PC-3 (cell line): ENCODE measurements at regions not wholly inside any gene's neighbourhood (a gene's known extent, or its start where the extent isn't known, plus 50 kb on each side); places are given as distances from the start of the nearest gene placed in this dataset.

Source experiments
- ATAC-seq: fragments of 200-7000 bp; cut with Tn5 transposase; 2 replicates; pipeline ENCODE4 v1.9.1; 2020; ENCODE audit warnings: mild to moderate bottlenecking, moderate library complexity
- BruUV-seq: library from RNA; stranded (reverse); fragments of 400-500 nt; replicated peaks from 2 replicates; lab custom pipeline; 2021; lab: Mats Ljungman, UMichigan
- CTCF ChIA-PET: fragments of 300-600 bp; sonication (Branson Sonifier 250); formaldehyde crosslinking; loops from one replicate; lab custom pipeline; 2022; ENCODE audit warnings: antibody characterized with exemption; lab: Charles Lee
- POLR2A ChIA-PET: fragments of 300-600 bp; sonication (Branson Sonifier 250); formaldehyde crosslinking; loops from one replicate; lab custom pipeline; 2022; ENCODE audit warnings: antibody characterized with exemption; ENCODE audit not compliant: unreplicated experiment; lab: Charles Lee
- DNase-seq: peaks from one replicate; pipeline ENCODE4 v3.0.0-alpha.2; 2015
- H2AFZ ChIP-seq: fragments of 300-600 bp; sonication (generic); 2 replicates; pipeline ENCODE4 v1.6.0; 2016; ENCODE audit warnings: antibody characterized with exemption, low read length
- H3F3A ChIP-seq: fragments of 300-600 bp; sonication (generic); one replicate; pipeline ENCODE4 v1.6.0; 2017; ENCODE audit warnings: antibody characterized with exemption, low read length, control low read depth, mild to moderate bottlenecking; ENCODE audit not compliant: unreplicated experiment
- H3K27ac ChIP-seq: fragments of 300-600 bp; sonication (generic); 2 replicates; pipeline ENCODE4 v1.5.1; 2016; ENCODE audit warnings: mild to moderate bottlenecking, low read length
- H3K27me3 ChIP-seq: fragments of 300-600 bp; sonication (generic); 2 replicates; pipeline ENCODE4 v1.6.1; 2016; ENCODE audit warnings: low read length, mixed read lengths
- H3K36me3 ChIP-seq: fragments of 300-600 bp; sonication (generic); 2 replicates; pipeline ENCODE4 v1.6.1; 2016; ENCODE audit warnings: low read depth, mixed run types, low read length, mixed read lengths
- H3K4me1 ChIP-seq: fragments of 300-600 bp; sonication (generic); 2 replicates; pipeline ENCODE4 v1.5.1; 2016; ENCODE audit warnings: low read length; ENCODE audit not compliant: insufficient read depth
- H3K4me2 ChIP-seq: fragments of 300-600 bp; sonication (generic); 2 replicates; pipeline ENCODE4 v1.6.0; 2016; ENCODE audit warnings: low read length
- H3K4me3 ChIP-seq: fragments of 300-600 bp; sonication (generic); 2 replicates; pipeline ENCODE4 v1.5.1; 2016; ENCODE audit warnings: mild to moderate bottlenecking, low read length, mixed read lengths
- H3K79me2 ChIP-seq: fragments of 300-600 bp; sonication (generic); 2 replicates; pipeline ENCODE4 v1.6.1; 2017; ENCODE audit warnings: low read length, mixed read lengths
- H3K9ac ChIP-seq: fragments of 300-600 bp; sonication (generic); 2 replicates; pipeline ENCODE4 v1.6.0; 2016; ENCODE audit warnings: mild to moderate bottlenecking, low read length
- H3K9me2 ChIP-seq: fragments of 300-600 bp; sonication (generic); replicated peaks from 2 replicates; pipeline ENCODE4 v1.6.1; 2016; ENCODE audit warnings: mixed run types, low read length, mixed read lengths
- H3K9me3 ChIP-seq: fragments of 300-600 bp; sonication (generic); 2 replicates; pipeline ENCODE4 v1.6.1; 2016; ENCODE audit warnings: low read length, mixed read lengths
- H4K20me1 ChIP-seq: fragments of 300-600 bp; sonication (generic); 2 replicates; pipeline ENCODE4 v1.6.1; 2016; ENCODE audit warnings: low read length, mixed read lengths
- CTCF ChIP-seq: fragments of 300-600 bp; sonication (generic); conservative IDR thresholded peaks from 2 replicates; pipeline ENCODE4 v1.5.1; 2017; ENCODE audit warnings: antibody characterized with exemption, low read depth, mild to moderate bottlenecking, low read length
- EZH2 ChIP-seq: fragments of 300-600 bp; sonication (generic); IDR thresholded peaks from one replicate; pipeline ENCODE4 v1.6.1; 2017; ENCODE audit warnings: antibody characterized with exemption, mild to moderate bottlenecking, low read length; ENCODE audit not compliant: unreplicated experiment
- EZH2phosphoT487 ChIP-seq: fragments of 300-600 bp; sonication (generic); IDR thresholded peaks from 2 replicates; pipeline ENCODE4 v1.6.1; 2018; ENCODE audit warnings: mild to moderate bottlenecking, antibody characterized with exemption, low read length, borderline replicate concordance
- intact Hi-C: fragments of 100-400 bp; cut with micrococcal nuclease; formaldehyde crosslinking; loops from 2 replicates; pipeline ENCODE4 v1.9.0; 2023

DNA sequence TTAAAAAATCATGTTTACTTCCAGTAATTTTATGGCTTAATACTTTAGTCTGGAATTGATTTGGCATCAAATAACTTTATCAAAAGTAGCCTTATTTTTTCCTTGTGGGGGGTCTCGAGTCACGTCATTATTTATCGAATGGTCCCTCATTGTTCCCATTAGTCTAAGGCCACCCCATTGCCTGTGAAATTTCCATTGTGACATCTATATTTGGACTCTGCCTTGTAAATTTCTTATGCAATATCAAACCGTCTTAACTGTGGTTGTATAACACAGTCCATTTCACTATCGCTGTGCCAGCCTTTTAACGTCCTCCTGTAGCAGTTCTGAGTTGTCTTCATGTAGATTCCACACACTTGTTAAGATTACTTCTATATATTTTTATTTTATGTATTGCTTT lies 103.9 kb upstream of the RET start:
- H3K4me2 ChIP-seq = no peak overlapping the region
- H4K20me1 ChIP-seq = no peaks in the 10 kb centered on the region
- CTCF ChIA-PET = no interaction called here
- POLR2A ChIA-PET = no interaction called here
- no peak overlapping the region for H2AFZ ChIP-seq
- no peak for ATAC-seq
- TF ChIP-seq EZH2phosphoT487 (no peak), EZH2 (no peak), CTCF (no peak)
- intact Hi-C loops = no loop called here
- no peaks in the 10 kb centered on the region for H3K9me2 ChIP-seq
- H3K79me2 ChIP-seq = no peaks in the 10 kb centered on the region
- BruUV-seq = no TSS peak
- H3K27me3 ChIP-seq = peaks cover 20% of the 10 kb centered on the region
- no peaks in the 10 kb centered on the region for H3K4me1 ChIP-seq
- H3K4me3 ChIP-seq = no peak overlapping the region
- H3K9ac ChIP-seq = no peak overlapping the region
- H3K9me3 ChIP-seq = no peaks in the 10 kb centered on the region
- no peaks in the 10 kb centered on the region for H3K36me3 ChIP-seq
- H3K27ac ChIP-seq = no peak overlapping the region
- no peak for DNase-seq
- H3F3A ChIP-seq = no peaks in the 10 kb centered on the region

GRCh38 chr10:42973411-42973810 lies 103.5 kb upstream of the RET start:
- Histone ChIP-seq H3K36me3 (no peaks in the 10 kb centered on the region), H3K9me3 (no peaks in the 10 kb centered on the region), H3K27me3 (peaks cover 15% of the 10 kb centered on the region; the same call in 1 of the 2 replicates), H4K20me1 (no peaks in the 10 kb centered on the region), H3K4me2 (no peak overlapping the region), H3K4me1 (no peaks in the 10 kb centered on the region), H3K9ac (no peak overlapping the region), H3K27ac (no peak overlapping the region), H3K9me2 (no peaks in the 10 kb centered on the region), H3K79me2 (no peaks in the 10 kb centered on the region), H2AFZ (no peak overlapping the region), H3K4me3 (no peak overlapping the region), H3F3A (no peaks in the 10 kb centered on the region)
- no peak for ATAC-seq
- DNase-seq = no peak
- ChIA-PET CTCF (no interaction called here), POLR2A (no interaction called here)
- no TSS peak for BruUV-seq
- TF ChIP-seq EZH2 = no peak
- no peak for TF ChIP-seq CTCF
- no peak for TF ChIP-seq EZH2phosphoT487
- intact Hi-C loops = no loop called here

GRCh38 chr10:42973870-42974692 lies 102.8 kb upstream of the RET start:
- no peaks in the 10 kb centered on the region for H4K20me1 ChIP-seq
- TF ChIP-seq CTCF (no peak), EZH2 (no peak), EZH2phosphoT487 (no peak)
- ChIA-PET POLR2A (no interaction called here), CTCF (no interaction called here)
- no peaks in the 10 kb centered on the region for H3K9me3 ChIP-seq
- H3K4me1 ChIP-seq = no peaks in the 10 kb centered on the region
- H3K9ac ChIP-seq = no peak overlapping the region
- peaks cover 18% of the 10 kb centered on the region for H3K27me3 ChIP-seq
- H3K4me3 ChIP-seq = no peak overlapping the region
- H2AFZ ChIP-seq = no peak overlapping the region
- no peaks in the 10 kb centered on the region for H3K9me2 ChIP-seq
- no peak for ATAC-seq
- H3K36me3 ChIP-seq = no peaks in the 10 kb centered on the region
- BruUV-seq = no TSS peak
- H3K79me2 ChIP-seq = no peaks in the 10 kb centered on the region
- no peak for DNase-seq
- H3K4me2 ChIP-seq = no peak overlapping the region
- no peak overlapping the region for H3K27ac ChIP-seq
- no peaks in the 10 kb centered on the region for H3F3A ChIP-seq
- intact Hi-C loops = no loop called here
